ENCODE measurements at regions not wholly inside any gene's neighbourhood (a gene's known extent, or its start where the extent isn't known, plus 50 kb on each side); places are given as distances from the start of the nearest gene placed in this dataset.

DNA sequence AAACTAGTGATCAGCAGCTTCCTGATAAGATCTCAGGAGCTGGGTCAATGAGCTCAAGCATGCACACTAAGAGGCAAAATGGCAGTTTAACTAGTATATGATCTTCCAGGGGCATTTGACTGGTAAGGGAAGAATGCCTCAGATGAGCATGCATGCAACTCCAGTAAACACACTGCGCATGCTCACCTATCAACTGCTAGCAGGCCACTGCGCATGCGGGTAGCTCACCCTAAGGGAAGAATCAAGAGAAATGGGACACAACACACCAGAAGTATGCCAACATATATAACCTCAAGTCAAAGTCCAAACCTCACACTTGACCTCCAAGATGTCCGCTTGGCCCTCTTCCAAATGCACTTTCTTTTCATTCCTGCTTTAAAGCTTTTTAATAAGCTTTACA, 1004.0 kb downstream of the ADGRL3 start:
- DNase-seq (ENCODE audit: low read depth in 2 of 3, low spot score in 2 of 3), result no peak

DNA sequence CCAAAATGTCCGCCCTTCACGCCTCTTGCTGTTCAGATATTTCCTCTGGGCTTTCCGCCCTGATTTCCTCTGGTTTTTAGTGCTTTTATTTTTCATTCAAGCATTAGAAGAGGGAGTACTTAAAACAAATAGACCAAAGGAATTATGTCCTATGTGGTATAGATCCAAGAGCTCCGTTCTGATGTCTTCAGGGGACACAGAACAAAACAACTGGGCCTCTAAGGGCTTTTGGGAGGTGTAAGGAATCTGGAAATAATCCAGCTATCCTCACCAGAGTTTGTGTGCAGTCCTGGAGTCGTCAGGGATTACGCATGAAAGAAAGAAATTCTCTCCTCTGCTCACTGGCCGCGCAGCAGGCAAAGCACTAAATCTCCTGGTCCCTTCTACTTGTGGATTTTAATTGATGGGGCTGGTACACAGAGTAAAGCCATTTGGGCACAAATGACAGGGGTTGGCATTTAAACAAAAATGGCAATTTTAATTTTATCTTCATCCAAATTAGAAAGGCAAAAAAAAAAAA, 999.2 kb downstream of the ADGRL3 start:
- no peak for DNase-seq (ENCODE audit: low read depth in 2 of 3, low spot score in 2 of 3)

DNA sequence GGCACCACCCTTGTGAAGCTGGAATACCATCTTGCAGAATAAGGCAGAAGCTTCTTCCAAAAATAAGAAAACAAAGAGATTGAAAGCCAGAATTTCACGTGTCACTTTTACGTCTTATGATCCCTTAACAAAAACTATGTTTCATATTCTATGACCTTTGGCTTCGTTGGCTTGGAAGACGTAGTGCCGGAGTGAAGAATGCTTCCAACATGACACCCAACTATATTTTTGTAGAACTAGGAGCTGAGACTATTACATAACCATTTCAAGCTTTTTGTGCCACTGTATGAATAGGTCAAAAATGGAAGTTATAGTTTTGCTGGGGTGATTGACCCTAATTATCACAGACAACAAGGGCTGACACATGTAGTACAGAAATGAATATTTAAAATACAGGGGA, 996.2 kb downstream of the ADGRL3 start:
- DNase-seq (ENCODE audit: low read depth in 2 of 3, low spot score in 2 of 3), result no peak

DNA sequence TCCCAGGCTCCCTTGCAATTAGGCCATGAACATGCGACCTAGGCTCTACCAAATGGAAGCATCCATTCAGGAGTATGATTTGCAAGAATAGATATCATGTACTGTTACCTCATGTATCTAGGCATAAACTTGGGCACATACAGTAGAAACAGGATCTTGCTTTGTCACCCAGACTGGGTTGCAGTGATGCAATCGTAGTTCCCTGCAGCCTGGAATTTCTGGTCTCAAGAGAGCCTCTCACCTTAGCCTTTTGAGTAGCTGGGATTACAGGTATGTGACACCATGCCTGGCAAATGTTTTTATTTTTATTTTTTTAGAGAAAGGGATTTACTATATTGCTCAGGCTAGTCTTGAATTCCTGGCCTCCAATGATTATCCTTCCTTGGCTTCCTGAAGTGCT, 994.2 kb downstream of the ADGRL3 start:
- no peak for DNase-seq (ENCODE audit: low read depth in 2 of 3, low spot score in 2 of 3)

DNA sequence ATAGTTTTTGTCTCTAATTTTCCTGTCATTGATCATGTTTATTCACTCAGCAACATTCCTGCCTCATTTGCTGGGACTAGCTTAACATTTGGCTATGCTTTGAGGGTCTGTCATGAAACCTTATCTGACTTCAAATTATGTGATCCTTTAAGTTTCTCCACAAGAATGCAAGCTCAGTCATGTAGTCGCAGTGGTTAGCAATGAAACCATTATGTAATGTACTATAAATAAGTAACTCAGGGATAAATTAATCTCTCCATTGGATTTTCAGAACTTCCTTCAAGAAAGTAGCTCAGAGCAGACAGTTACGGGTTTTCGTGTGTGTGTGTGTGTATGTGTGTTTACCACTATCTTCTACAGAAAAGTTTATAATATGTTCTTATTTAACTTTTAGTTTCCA, 993.6 kb downstream of the ADGRL3 start:
- no peak for DNase-seq (ENCODE audit: low read depth in 2 of 3, low spot score in 2 of 3)

DNA sequence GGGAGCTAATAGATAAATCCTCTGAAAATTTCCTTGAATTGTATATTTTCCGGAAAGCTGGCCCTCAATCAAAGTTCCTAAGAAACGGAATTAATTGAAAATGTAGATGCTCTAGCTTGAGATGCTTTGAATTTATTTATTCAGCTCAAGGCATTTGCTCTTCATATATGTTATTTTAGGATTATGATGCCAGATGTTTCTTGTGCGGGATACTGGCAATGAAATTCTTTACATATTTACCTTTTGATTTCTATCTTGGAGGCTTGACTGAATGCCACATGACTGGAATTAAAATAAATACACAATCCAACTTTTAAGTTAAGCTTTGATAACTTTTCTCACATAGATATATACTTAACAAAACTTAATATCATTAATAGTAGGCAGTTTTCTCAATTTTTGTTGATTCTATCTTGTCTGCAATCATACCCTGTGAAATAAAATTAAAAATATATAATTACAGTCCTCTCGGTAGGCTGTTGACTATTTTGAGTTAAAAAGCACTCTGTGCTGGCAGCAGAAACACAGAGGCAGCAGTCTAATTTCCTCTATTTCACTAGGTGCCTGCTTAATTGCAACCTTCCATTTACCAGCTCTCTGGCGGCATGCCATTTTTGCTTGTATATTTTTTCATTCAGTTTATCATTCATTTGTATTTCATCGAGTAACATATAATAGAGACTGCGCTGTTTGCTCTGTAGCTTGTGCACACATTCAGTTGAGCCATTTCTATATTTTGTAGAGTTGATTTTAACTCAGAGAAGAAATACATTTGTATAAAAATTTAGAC, 991.5 kb downstream of the ADGRL3 start:
- DNase-seq (ENCODE audit: low read depth in 2 of 3, low spot score in 2 of 3), result no peak

DNA sequence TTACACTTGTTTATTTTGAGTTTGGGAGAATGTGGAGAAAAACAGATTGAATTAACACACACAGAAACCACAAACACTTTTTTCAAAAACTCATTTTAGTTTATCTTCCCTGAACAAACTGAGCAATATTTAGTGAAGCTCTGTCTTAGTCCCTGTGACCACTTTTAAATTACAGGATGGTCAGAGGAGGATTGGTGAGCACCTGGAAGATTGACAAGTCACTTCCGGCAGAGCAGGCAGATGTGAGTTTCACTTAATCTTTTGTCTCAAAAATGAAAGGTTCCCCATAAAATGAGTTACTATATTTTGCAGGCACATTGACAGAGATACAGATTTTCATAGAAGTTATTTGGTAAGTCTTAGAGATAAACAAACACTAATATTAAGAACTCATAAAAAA, 970.1 kb downstream of the ADGRL3 start:
- DNase-seq (ENCODE audit: low read depth in 2 of 3, low spot score in 2 of 3), result no peak

DNA sequence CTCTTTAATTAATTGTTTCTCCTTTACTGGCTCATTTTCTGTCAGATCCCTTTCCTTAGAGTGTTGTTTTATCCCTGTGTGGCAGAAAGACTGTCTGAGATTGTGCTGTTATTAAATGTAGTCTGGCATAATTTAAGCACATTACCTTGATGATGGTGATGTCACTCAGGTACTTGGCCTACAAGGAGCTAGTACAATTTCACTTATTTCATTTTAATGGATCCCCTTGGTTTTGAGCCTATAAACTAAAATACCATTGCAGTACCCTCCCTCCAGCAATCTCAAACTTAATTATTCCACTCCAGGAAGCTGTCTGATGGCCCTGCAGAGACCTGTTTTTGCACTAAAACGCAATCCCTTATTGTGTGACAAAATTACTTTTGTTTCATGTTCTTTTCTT, 968.6 kb downstream of the ADGRL3 start:
- DNase-seq (ENCODE audit: low read depth in 2 of 3, low spot score in 2 of 3), result no peak

DNA sequence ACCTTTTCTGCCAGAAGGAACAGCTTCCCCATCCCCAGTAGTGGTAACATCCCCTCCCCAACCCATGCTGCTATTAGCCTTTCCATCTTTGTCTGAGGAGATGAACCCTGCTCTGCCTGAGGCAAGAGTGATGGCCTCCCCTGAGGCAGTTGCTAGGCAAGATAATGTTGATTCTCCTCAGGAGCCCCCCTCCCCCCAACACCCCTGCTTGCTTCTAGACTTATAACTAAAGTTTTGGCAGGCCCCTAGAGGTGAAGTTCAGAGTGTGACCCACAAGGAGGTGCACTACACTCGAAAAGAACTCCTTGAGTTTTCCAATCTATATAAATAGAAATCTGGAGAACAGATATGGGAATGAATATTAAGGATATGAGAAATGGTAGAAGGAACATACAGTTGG, 962.5 kb downstream of the ADGRL3 start:
- no peak for DNase-seq (ENCODE audit: low read depth in 2 of 3, low spot score in 2 of 3)

- no peak for DNase-seq (ENCODE audit: low read depth in 2 of 3, low spot score in 2 of 3)
Measured at GRCh38 chr4:62161446-62161845, 961.3 kb downstream of the ADGRL3 start.

GRCh38 chr4:62159876-62160275, 959.8 kb downstream of the ADGRL3 start:
- no peak for DNase-seq (ENCODE audit: low read depth in 2 of 3, low spot score in 2 of 3)

DNA sequence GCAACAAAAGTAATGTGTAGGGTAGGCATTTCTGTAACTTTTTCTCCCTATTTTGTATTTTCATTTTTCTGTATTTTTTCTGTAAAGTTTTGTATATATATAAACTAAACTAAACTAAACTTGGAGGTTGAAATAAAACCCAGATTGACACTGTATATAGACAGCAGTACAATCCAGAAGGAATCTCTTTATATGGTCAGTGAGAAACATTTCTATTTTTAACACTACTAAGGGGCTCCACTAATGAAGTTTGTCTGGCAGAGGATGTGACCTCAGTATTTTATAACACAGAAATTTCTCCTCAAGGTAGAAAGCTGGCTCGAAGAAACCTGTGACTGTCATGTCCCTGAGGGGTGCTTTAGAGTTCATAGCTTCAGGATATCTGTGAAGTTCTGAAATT, 959.2 kb downstream of the ADGRL3 start:
- no peak for DNase-seq (ENCODE audit: low read depth in 2 of 3, low spot score in 2 of 3)

- DNase-seq (ENCODE audit: low read depth in 2 of 3, low spot score in 2 of 3), result no peak
Measured at GRCh38 chr4:62156205-62156604, 956.1 kb downstream of the ADGRL3 start.

DNA sequence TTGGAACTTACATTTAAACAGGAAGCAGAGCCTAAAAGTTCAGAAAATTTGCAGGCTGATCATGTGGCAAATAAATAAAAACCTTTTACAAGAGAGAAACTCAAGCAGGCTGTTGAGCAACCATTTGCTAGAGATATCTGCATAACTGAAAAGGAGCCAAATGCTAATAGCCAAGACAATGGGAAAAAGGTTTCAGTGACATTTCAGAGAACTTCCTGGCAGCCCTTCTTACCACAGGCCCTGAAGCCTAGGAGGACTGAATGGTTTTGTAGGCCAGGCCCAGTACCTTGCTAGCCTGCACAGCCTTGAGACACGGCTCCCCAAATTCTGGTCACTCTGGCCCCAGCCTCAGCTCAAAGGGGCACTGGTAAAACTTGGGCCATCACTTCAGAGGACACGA, 945.1 kb downstream of the ADGRL3 start:
- no peak for DNase-seq (ENCODE audit: low read depth in 2 of 3, low spot score in 2 of 3)

DNA sequence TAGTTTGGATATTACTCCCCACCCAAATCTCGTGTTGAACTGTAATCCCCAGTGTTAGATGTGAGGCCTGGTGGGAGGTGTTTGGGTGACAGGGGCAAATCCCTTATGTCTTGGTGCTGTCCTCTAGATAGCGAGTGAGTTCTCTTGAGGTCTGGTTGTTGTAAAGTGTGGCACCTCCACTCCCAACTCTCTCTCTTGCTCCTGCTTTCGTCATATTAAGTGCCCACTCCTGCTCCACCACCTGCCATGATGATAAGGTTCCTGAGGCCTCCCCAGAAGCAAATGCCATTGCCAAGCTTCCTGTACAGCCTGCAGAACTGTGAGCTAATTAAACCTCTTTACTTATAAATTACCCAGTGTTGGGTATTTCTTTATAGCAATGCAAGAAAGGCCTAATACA, 944.3 kb downstream of the ADGRL3 start:
- DNase-seq (ENCODE audit: low read depth in 2 of 3, low spot score in 2 of 3), result no peak

GRCh38 chr4:62135565-62136156, 935.5 kb downstream of the ADGRL3 start:
- DNase-seq (ENCODE audit: low read depth in 2 of 3, low spot score in 2 of 3), result no peak

DNA sequence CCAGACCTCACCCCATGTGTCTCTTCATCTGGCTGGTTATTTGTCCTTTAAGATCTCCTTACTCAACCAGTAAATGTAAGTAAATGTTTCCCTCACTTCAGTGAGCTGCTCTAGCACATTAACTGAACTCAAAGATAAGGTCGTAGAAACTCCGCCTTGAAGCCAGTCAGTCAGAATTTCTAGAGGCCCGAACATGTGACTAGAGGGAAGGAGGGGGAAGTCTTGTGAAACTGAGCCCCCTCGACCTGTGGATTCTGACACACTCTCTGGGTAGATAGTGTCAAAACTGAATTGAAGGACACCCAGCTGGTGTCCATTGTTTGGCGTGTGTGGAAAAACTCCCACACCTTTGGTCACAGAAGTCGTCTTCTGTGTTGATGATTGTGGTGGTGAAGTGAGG, 933.9 kb downstream of the ADGRL3 start:
- DNase-seq (ENCODE audit: low read depth in 2 of 3, low spot score in 2 of 3), result no peak

- no peak for DNase-seq (ENCODE audit: low read depth in 2 of 3, low spot score in 2 of 3)
Measured at GRCh38 chr4:62133101-62133897, 933.2 kb downstream of the ADGRL3 start.

GRCh38 chr4:62131049-62131448, 930.9 kb downstream of the ADGRL3 start:
- no peak for DNase-seq (ENCODE audit: low read depth in 2 of 3, low spot score in 2 of 3)

DNA sequence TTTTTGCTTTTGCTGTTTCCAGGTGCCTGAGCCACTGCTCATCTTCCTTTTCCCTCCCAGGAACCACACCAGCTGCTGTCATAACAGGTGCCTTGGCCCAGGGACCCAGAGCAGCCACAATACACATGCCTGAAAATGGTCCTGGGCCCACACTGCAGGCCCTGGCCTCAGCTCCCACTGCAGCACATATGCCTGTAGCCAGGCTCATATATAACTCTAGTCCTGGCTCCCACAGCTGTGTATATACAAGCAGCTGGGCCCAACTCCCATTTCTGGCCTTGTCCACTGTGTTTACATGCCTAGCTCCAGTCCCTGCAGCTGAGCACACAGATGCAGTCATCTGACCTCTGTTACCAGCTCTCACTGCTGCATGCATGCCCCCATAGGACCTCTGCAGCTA, 930.5 kb downstream of the ADGRL3 start:
- no peak for DNase-seq (ENCODE audit: low read depth in 2 of 3, low spot score in 2 of 3)

DNA sequence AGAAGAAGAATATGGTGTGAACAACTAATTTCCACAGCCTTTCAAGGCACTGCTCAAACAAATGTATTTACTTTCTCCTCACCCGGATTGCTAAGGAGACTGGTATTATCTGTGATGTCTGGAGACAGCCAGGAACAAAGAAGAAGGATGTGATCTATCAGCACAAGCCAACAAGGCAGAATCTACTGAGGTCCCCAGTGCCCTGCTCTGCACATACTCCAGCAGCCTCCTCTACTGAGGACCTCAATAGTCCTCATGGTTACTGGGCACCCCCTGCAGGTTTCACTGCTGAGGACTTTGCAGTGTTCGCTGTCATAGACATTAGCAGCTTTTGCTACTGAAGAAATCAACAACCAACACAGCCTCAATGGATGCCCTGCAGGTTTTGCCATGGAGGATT, 930.1 kb downstream of the ADGRL3 start:
- DNase-seq (ENCODE audit: low read depth in 2 of 3, low spot score in 2 of 3), result no peak
